Osteocyte (in vitro differentiated cells): ENCODE measurements at regions not wholly inside any gene's neighbourhood (a gene's known extent, or its start where the extent isn't known, plus 50 kb on each side); places are given as distances from the start of the nearest gene placed in this dataset.

Source experiments
- DNase-seq: peaks from one replicate; pipeline ENCODE4 v3.0.0; 2021; ENCODE audit warnings: mixed read lengths; ENCODE audit not compliant: unreplicated experiment; ENCODE audit errors: extremely low spot score
- H3K27ac Mint-ChIP-seq: one replicate; pipeline ENCODE4 v1.8.0; 2021; ENCODE audit warnings: mild to moderate bottlenecking, mixed read lengths; ENCODE audit not compliant: unreplicated experiment
- H3K27me3 Mint-ChIP-seq: one replicate; pipeline ENCODE4 v1.8.0; 2021; ENCODE audit warnings: mixed read lengths; ENCODE audit not compliant: unreplicated experiment
- H3K36me3 Mint-ChIP-seq: one replicate; pipeline ENCODE4 v1.8.0; 2021; ENCODE audit warnings: mixed read lengths; ENCODE audit not compliant: unreplicated experiment
- H3K4me1 Mint-ChIP-seq: one replicate; pipeline ENCODE4 v1.8.0; 2021; ENCODE audit warnings: mixed read lengths; ENCODE audit not compliant: unreplicated experiment
- H3K4me3 Mint-ChIP-seq: one replicate; pipeline ENCODE4 v1.8.0; 2021; ENCODE audit warnings: mild to moderate bottlenecking, moderate library complexity, mixed read lengths; ENCODE audit not compliant: unreplicated experiment
- H3K9me3 Mint-ChIP-seq: one replicate; pipeline ENCODE4 v1.8.0; 2021; ENCODE audit warnings: mixed read lengths; ENCODE audit not compliant: unreplicated experiment
- TF ChIP-seq, protein P1 (sequence below): fragments of 200-600 bp; sonication (generic); IDR thresholded peaks from 2 replicates; pipeline ENCODE4 v1.5.0; 2021; ENCODE audit warnings: antibody characterized with exemption, mild to moderate bottlenecking, moderate library complexity

DNA sequence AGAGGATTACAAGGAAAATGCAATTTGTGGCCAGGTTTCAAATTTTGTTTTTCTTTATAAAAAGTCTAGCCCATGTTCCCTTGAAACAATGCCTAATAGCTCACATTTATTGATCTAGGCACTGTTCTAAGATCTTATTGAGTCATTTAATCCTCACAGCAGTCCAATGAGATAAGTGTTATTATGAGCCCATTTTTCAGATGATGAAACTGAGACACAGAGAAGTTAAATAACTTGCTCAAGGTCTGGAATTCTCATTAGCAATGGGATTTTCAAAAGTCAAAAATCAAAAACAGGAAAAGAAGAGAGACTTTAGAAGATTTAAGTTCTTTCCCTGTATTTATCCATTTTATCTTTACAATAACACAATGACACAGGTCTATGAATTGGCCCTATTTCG, 90.0 kb upstream of the COL6A5 start:
- Mint-ChIP-seq H3K4me1 (no peaks in the 10 kb centered on the region), H3K36me3 (no peaks in the 10 kb centered on the region), H3K4me3 (no peak overlapping the region), H3K27me3 (no peaks in the 10 kb centered on the region), H3K27ac (no peak overlapping the region), H3K9me3 (no peaks in the 10 kb centered on the region)
- TF ChIP-seq, protein P1, sequence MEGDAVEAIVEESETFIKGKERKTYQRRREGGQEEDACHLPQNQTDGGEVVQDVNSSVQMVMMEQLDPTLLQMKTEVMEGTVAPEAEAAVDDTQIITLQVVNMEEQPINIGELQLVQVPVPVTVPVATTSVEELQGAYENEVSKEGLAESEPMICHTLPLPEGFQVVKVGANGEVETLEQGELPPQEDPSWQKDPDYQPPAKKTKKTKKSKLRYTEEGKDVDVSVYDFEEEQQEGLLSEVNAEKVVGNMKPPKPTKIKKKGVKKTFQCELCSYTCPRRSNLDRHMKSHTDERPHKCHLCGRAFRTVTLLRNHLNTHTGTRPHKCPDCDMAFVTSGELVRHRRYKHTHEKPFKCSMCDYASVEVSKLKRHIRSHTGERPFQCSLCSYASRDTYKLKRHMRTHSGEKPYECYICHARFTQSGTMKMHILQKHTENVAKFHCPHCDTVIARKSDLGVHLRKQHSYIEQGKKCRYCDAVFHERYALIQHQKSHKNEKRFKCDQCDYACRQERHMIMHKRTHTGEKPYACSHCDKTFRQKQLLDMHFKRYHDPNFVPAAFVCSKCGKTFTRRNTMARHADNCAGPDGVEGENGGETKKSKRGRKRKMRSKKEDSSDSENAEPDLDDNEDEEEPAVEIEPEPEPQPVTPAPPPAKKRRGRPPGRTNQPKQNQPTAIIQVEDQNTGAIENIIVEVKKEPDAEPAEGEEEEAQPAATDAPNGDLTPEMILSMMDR, result no peak
- DNase-seq, result no peak

DNA sequence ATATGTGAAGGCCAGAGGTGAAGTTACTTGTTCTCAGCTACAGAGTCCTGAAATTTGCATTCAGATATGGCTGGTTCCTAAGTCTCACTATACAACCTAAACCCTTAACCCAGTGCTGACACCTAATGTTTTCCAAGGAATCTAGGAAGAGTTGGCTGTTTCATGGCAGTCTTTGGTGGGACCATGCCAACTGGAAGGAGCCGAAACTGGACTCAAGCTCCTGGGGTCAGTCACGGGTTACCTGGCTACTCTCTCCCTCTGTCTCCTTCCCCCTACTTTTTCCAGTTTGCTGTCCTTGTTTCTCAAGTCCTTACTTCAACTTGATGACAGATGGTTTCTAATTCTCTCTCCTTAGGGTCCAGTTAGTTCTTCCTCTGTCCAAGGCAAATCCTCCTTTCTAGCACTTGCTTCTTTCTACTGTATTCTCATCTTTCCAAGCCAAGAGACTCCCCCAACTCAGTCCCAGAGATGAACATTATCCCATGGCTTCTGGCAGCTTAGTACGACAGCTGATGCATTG, 88.6 kb upstream of the COL6A5 start:
- TF ChIP-seq, protein P1, result no peak
- H3K27me3 Mint-ChIP-seq, result no peaks in the 10 kb centered on the region
- no peak overlapping the region for H3K4me3 Mint-ChIP-seq
- no peaks in the 10 kb centered on the region for H3K4me1 Mint-ChIP-seq
- H3K9me3 Mint-ChIP-seq, result no peaks in the 10 kb centered on the region
- no peak overlapping the region for H3K27ac Mint-ChIP-seq
- H3K36me3 Mint-ChIP-seq, result no peaks in the 10 kb centered on the region
- no peak for DNase-seq

DNA sequence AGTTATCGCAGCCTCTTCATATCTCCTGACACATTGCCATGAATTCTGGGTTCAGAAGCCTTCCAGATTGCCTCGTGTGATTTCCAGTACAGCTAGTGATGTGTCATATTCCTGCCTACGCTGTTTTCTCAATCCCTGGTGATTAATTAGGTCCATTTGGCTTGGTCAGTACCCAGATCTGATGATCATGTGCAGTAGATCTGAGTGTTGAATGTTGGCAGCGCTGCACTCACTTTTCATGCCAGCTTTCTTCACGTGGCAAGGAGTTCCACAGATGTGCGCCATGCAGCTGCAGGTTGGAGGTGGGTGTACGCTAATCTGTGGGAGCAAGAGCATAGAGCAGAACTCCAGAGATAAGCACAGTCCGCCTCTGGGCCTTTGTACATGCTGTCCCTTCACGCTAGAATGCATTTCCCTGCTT, 86.9 kb upstream of the COL6A5 start:
- H3K9me3 Mint-ChIP-seq, result no peaks in the 10 kb centered on the region
- H3K4me3 Mint-ChIP-seq, result no peak overlapping the region
- H3K4me1 Mint-ChIP-seq, result no peaks in the 10 kb centered on the region
- no peaks in the 10 kb centered on the region for H3K27me3 Mint-ChIP-seq
- TF ChIP-seq, protein P1, result no peak
- no peaks in the 10 kb centered on the region for H3K36me3 Mint-ChIP-seq
- DNase-seq, result no peak
- H3K27ac Mint-ChIP-seq, result no peak overlapping the region

DNA sequence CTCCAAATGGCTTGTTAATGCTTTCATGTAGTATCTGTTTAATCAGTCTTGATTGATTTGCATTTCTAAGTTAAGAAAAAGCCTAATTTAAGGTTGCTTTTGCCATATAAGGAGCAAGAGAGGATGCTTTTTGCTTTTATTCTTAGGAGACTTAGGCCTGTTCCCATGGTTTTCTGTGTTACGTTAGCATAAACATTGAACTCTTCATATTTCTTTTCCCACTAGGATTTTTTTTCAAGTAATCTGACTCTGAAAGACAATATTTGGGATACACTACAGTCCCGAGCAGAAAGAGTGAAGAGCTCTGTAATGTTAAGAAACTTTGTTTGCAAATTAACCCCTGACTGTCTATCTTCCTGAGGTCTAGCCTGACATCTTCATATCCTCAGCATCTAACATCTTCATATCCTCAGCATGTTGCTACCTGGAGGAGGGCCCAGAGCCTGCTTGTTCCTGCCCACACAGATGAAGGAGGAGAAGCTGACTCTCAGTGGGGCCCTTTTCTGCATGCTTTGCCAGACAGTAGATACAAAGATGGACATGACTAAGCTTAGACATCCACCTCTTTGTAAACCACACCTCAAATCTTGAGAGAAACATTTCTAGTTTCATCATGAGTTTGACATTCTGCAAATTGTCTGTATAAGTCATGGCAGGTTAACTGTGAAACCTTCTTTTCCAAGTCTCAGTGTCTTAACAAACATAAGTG, 86.2 kb upstream of the COL6A5 start:
- Mint-ChIP-seq H3K36me3 (no peaks in the 10 kb centered on the region), H3K4me3 (no peak overlapping the region), H3K27ac (no peak overlapping the region), H3K27me3 (no peaks in the 10 kb centered on the region), H3K9me3 (no peaks in the 10 kb centered on the region), H3K4me1 (no peaks in the 10 kb centered on the region)
- TF ChIP-seq, protein P1, result no peak
- DNase-seq, result no peak

DNA sequence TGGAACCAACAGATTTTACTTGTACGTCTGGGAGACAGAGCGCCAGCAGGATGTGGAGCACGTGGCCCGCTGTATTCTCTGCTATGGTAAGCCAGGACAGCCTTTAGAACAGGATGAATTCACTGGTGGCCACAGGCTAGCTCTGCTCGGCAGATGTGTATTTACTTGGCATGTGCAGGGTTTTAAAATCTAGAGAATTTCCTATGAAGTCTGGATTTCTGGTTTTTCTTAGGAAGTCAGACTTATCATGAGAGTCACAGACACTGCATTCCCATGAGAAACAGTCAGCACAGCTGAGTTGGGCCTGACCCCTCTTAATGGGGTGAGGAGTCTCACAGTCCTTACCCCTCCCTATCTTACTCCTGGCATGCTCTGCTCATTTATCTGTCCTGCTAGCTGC, 84.6 kb upstream of the COL6A5 start:
- peaks cover 3% of the 10 kb centered on the region for H3K27me3 Mint-ChIP-seq
- TF ChIP-seq, protein P1, result no peak
- H3K4me1 Mint-ChIP-seq, result no peaks in the 10 kb centered on the region
- H3K36me3 Mint-ChIP-seq, result no peaks in the 10 kb centered on the region
- no peak overlapping the region for H3K27ac Mint-ChIP-seq
- DNase-seq, result no peak
- no peak overlapping the region for H3K4me3 Mint-ChIP-seq
- no peaks in the 10 kb centered on the region for H3K9me3 Mint-ChIP-seq
